OCI-LY1 (cell line): ENCODE measurements at regions not wholly inside any gene's neighbourhood (a gene's known extent, or its start where the extent isn't known, plus 50 kb on each side); places are given as distances from the start of the nearest gene placed in this dataset.
A peak's percentile ranks its signal among the peaks of the same experiment; 100 is the strongest.

Experiments
- H2AFZ ChIP-seq: fragments of 200-600 bp; sonication (generic), shearing (Covaris generic); 2 replicates; pipeline ENCODE4 v1.6.0; 2014; ENCODE audit warnings: antibody characterized with exemption, mild to moderate bottlenecking, low read length
- H3F3A ChIP-seq: fragments of 200-600 bp; sonication (generic), shearing (Covaris generic); 2 replicates; pipeline ENCODE4 v1.6.0; 2014; ENCODE audit warnings: mild to moderate bottlenecking, antibody characterized with exemption, low read length, moderate library complexity; ENCODE audit not compliant: insufficient read depth
- H3K27ac ChIP-seq: fragments of 200-600 bp; sonication (generic); 2 replicates; pipeline ENCODE4 v1.5.1; 2014; ENCODE audit warnings: low read length, mixed run types, mild to moderate bottlenecking, low read depth; ENCODE audit not compliant: poor library complexity, severe bottlenecking
- H3K27me3 ChIP-seq: fragments of 200-600 bp; sonication (generic); 2 replicates; pipeline ENCODE4 v1.6.0; 2014; ENCODE audit warnings: antibody characterized with exemption, mild to moderate bottlenecking, low read length, moderate library complexity; ENCODE audit not compliant: insufficient read depth
- H3K36me3 ChIP-seq: fragments of 200-600 bp; sonication (generic); 2 replicates; pipeline ENCODE4 v1.6.1; 2014; ENCODE audit warnings: mild to moderate bottlenecking, antibody characterized with exemption, low read length, moderate library complexity, mixed read lengths; ENCODE audit not compliant: insufficient read depth
- H3K4me1 ChIP-seq: fragments of 200-600 bp; sonication (generic); 2 replicates; pipeline ENCODE4 v1.5.1; 2014; ENCODE audit warnings: mild to moderate bottlenecking, low read length, moderate library complexity; ENCODE audit not compliant: insufficient read depth, severe bottlenecking
- H3K4me2 ChIP-seq: fragments of 200-600 bp; sonication (generic), shearing (Covaris generic); 2 replicates; pipeline ENCODE4 v1.6.1; 2014; ENCODE audit warnings: low read length
- H3K4me3 ChIP-seq: fragments of 200-600 bp; sonication (generic); 2 replicates; pipeline ENCODE4 v1.5.1; 2014; ENCODE audit warnings: low read length, low read depth, mild to moderate bottlenecking, mixed read lengths; ENCODE audit not compliant: poor library complexity, severe bottlenecking
- H3K79me2 ChIP-seq: fragments of 200-600 bp; shearing (Covaris generic); 2 replicates; pipeline ENCODE4 v1.6.1; 2016; ENCODE audit warnings: mixed run types, low read length, mixed read lengths; ENCODE audit not compliant: insufficient read depth
- H3K9ac ChIP-seq: fragments of 200-600 bp; sonication (generic), shearing (Covaris generic); 2 replicates; pipeline ENCODE4 v1.6.1; 2014; ENCODE audit warnings: mild to moderate bottlenecking, low read length, mixed read lengths
- H3K9me2 ChIP-seq: fragments of 200-600 bp; sonication (generic), shearing (Covaris generic); 2 replicates; pipeline ENCODE4 v1.6.1; 2014; ENCODE audit warnings: low read depth, mild to moderate bottlenecking, low read length, mixed read lengths
- H3K9me3 ChIP-seq: fragments of 200-600 bp; shearing (Covaris generic); 2 replicates; pipeline ENCODE4 v1.6.1; 2014; ENCODE audit warnings: low read length, mixed read lengths
- H4K20me1 ChIP-seq: fragments of 200-600 bp; sonication (generic), shearing (Covaris generic); 2 replicates; pipeline ENCODE4 v1.6.0; 2016; ENCODE audit warnings: mild to moderate bottlenecking, low read length; ENCODE audit not compliant: insufficient read depth
- EZH2 ChIP-seq: fragments of 200-600 bp; sonication (generic), shearing (Covaris generic); IDR thresholded peaks from 2 replicates; pipeline ENCODE4 v1.8.0; 2017; ENCODE audit warnings: borderline replicate concordance, mixed run types, mild to moderate bottlenecking, antibody characterized with exemption, low read length, moderate library complexity, mixed read lengths
- TF ChIP-seq, protein P1 (sequence below): fragments of 200-600 bp; sonication (generic), shearing (Covaris generic); IDR thresholded peaks from 2 replicates; pipeline ENCODE4 v1.5.1; 2017; ENCODE audit warnings: mild to moderate bottlenecking, antibody characterized with exemption, low read length, moderate library complexity, mixed read lengths

DNA sequence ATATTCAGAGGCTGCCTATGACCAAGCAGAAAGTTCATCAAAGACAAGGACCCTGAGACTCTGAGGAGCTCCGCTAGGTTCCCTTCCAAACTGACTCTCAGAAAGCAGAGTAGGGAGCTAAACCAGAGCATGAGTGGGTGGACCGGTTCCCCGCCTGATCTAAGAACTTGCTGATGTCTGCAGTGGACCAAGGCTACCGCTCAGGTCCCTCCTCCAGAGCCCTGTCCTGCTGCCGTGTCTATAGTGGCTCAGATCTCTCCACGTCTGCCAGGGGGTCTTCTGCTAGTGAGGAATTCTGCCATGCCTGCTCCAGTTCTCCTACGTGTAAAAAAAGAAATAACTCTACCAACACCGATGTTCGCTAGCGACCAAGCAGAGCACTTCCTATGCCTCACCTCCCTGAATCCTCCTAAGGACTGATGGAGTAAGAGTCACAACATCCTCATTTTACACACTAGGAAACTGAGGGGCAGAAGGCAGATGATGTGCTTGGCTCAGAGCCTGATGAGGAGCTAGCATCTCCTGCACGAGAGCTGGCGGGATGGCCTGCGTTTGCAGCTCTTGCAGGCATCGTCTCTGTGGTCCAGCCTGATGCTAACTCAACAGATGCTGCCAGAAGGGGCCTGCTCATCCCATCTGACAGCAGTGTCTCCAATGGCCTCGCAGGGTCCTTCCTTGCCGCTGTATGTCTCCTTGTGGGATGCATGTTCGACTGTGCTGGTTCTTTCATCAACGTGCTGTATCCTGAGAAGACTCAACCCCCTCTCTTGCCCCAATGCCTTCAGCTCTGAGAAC is 265.5 kb downstream of the C16orf95 start:
- H3K79me2 ChIP-seq: no peaks in the 10 kb centered on the region
- no peak overlapping the region for H3K9ac ChIP-seq
- no peaks in the 10 kb centered on the region for H3K36me3 ChIP-seq
- no peak overlapping the region for H3K4me3 ChIP-seq
- H3K9me2 ChIP-seq: no peaks in the 10 kb centered on the region
- TF ChIP-seq, protein P1, sequence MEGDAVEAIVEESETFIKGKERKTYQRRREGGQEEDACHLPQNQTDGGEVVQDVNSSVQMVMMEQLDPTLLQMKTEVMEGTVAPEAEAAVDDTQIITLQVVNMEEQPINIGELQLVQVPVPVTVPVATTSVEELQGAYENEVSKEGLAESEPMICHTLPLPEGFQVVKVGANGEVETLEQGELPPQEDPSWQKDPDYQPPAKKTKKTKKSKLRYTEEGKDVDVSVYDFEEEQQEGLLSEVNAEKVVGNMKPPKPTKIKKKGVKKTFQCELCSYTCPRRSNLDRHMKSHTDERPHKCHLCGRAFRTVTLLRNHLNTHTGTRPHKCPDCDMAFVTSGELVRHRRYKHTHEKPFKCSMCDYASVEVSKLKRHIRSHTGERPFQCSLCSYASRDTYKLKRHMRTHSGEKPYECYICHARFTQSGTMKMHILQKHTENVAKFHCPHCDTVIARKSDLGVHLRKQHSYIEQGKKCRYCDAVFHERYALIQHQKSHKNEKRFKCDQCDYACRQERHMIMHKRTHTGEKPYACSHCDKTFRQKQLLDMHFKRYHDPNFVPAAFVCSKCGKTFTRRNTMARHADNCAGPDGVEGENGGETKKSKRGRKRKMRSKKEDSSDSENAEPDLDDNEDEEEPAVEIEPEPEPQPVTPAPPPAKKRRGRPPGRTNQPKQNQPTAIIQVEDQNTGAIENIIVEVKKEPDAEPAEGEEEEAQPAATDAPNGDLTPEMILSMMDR: no peak
- TF ChIP-seq EZH2: no peak
- no peak overlapping the region for H3K27ac ChIP-seq
- no peaks in the 10 kb centered on the region for H4K20me1 ChIP-seq
- no peaks in the 10 kb centered on the region for H3K4me1 ChIP-seq
- H3K4me2 ChIP-seq: no peak overlapping the region
- peaks cover 13% of the 10 kb centered on the region; the same call in 1 of the 2 replicates for H3K27me3 ChIP-seq
- H3K9me3 ChIP-seq: no peaks in the 10 kb centered on the region
- H2AFZ ChIP-seq: no peak overlapping the region
- no peaks in the 10 kb centered on the region for H3F3A ChIP-seq

DNA sequence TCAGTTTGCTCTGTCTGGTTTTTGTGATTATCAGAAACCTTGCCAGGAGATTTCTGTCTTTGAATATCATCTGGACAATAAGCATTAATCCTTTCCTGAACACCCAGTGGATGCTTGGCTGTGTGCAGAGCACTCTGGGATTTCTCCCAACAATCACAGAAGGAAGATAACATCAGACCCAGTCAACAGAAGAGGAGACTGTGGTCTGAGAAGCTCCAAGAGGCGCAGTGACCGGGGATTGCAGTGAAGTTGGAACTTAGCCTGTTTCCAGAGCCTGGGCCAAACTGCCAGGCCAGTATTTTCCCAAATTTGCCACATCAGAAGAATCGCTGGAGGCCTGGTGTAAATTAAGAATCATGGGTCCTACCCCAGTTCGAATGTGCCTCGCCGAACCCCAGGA is 264.7 kb downstream of the C16orf95 start:
- Histone ChIP-seq H3K4me3 (no peak overlapping the region), H3K9me3 (no peaks in the 10 kb centered on the region), H3F3A (no peaks in the 10 kb centered on the region), H3K79me2 (no peaks in the 10 kb centered on the region), H3K27ac (no peak overlapping the region), H3K27me3 (peaks cover 13% of the 10 kb centered on the region; the same call in 1 of the 2 replicates), H3K36me3 (no peaks in the 10 kb centered on the region), H3K4me1 (no peaks in the 10 kb centered on the region), H3K4me2 (no peak overlapping the region), H4K20me1 (no peaks in the 10 kb centered on the region), H3K9ac (no peak overlapping the region), H3K9me2 (no peaks in the 10 kb centered on the region), H2AFZ (no peak overlapping the region)
- no peak for TF ChIP-seq EZH2
- TF ChIP-seq, protein P1: no peak

DNA sequence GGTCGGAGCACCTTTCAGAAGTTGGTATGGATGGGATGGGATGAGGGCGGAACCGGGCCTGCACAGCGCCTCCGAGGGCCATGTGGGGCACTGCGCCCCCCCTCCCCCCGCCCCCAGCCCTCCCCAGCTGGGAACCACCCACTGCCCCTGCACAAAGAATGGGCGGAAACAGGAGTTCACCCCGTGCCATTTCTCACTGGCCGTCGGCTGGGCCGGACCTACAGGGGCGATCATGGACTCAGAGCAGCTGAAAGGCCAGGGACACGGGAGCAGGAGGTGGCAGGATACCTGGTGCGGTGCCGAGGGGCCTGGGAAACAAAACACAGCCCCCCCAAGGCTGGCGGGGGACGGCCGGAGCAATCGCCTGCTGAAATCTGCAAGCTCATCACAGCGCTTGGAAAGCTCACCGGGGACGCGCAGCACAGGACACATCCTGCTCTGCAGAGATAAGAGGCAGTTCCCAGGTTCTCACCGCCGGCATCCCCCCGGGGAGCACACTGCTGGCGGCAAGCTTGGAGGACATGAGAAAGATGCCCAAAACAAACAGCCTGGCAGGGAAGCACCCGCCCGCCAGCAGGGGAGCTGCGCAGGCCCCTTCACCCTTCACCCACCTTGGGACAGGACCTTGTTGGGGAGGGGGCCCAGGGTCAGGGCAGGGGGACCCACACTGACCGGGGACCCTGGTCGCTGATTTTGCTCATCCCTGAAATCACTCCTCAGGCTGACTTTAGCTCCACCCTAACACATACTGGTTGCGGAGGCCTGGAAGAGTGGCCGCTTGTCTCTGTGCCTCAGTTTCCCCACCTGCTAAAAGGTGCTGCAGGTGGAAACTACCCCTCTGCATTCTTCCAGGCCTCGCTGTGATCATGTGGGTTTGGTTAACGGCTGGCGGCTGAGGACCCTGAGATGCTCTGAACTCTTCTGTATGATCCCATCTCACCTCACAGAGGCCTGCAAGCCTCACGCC is 263.9 kb downstream of the C16orf95 start:
- Histone ChIP-seq H3F3A (no peaks in the 10 kb centered on the region), H3K27me3 (peaks cover 7% of the 10 kb centered on the region; the same call in 1 of the 2 replicates), H3K27ac (no peak overlapping the region), H3K4me2 (no peak overlapping the region), H3K9me3 (no peaks in the 10 kb centered on the region), H3K4me1 (no peaks in the 10 kb centered on the region), H4K20me1 (no peaks in the 10 kb centered on the region), H3K9me2 (no peaks in the 10 kb centered on the region), H3K79me2 (no peaks in the 10 kb centered on the region), H3K9ac (no peak overlapping the region), H3K36me3 (no peaks in the 10 kb centered on the region), H2AFZ (no peak overlapping the region), H3K4me3 (no peak overlapping the region)
- TF ChIP-seq, protein P1: peak; percentile 5; the same call in 1 of the 2 replicates
- TF ChIP-seq EZH2: no peak
